HG02642 (cell line): ENCODE measurements at regions not wholly inside any gene's neighbourhood (a gene's known extent, or its start where the extent isn't known, plus 50 kb on each side); places are given as distances from the start of the nearest gene placed in this dataset.

ENCODE experiments used
- ATAC-seq: cut with Tn5 transposase; IDR thresholded peaks from one replicate; pipeline ENCODE4 v1.9.1; 2021; ENCODE audit warnings: mild to moderate bottlenecking; ENCODE audit not compliant: unreplicated experiment, poor library complexity

DNA sequence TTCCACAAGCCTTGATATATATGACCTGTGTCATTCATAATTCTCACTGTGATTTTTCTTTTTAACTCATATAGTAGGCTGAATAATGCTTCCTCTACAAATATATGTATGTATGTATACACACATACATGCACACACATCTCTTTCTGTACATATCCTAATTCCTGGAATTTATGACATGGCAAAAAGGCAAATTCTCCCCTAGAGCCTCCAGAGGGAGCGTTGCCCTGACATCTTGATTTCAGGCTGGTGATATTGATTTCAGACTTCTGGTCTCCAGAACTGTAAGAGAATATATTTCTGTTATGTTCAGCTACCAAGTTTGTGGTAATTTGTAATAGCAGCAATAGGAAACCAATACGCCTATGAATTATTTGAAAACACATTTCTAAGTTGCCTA is 166.6 kb upstream of the GAS1 start:
- no peak for ATAC-seq

DNA sequence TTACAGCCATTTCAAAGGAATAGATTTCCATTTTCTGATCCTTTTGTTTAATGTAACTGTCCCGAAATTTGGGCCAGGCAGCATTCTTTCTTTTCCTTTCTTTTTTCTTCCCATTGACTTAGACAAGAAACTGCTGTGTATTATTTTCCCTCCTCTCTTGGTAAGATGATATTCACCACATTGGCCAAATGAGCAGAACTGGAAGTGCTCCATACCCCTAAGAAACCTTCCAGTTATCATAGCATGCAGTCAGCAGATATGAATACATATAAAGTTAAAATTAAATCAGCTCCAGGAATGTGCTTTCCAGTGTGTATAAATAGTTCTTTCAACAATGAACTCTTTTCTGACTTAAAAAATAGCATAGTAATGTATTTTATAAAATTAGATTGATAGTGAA is 168.5 kb upstream of the GAS1 start:
- ATAC-seq = no peak

DNA sequence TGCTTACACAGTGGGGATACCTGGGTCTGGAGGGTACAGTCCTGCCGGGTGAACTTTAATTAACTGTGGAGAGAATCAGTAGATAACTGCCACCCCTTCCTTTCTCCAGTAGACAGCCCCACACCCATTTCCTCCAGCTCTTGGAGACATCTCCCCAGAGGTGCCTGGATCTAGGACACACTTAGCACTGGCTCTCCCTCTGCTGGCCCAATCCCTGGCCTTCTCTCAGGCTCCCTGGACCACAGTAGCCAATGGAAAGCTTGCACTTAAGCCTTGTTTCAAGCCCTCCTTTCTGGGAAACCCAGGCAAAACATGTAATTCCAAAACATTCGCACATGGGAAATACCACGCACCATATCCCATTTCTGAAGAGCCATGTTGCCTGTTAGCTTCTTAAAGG is 169.2 kb upstream of the GAS1 start:
- ATAC-seq = no peak

DNA sequence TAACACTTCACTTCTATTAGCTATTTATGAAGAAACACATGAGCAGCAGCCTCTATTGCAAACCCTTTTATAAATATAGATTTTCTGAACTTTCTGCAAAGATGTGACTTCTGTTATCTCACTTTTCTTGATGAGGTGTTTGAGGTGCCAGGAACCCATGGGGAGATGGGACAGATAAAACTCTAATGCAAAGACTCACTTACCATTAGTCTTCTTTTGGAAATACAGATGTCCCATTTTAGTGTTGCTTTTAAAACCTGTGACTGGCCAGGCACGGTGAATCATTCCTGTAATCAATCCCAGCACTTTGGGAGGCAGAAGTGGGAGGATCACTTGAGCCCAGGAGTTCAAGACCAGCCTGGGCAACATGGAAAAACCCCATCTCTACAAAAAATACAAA is 171.3 kb upstream of the GAS1 start:
- ATAC-seq = no peak

DNA sequence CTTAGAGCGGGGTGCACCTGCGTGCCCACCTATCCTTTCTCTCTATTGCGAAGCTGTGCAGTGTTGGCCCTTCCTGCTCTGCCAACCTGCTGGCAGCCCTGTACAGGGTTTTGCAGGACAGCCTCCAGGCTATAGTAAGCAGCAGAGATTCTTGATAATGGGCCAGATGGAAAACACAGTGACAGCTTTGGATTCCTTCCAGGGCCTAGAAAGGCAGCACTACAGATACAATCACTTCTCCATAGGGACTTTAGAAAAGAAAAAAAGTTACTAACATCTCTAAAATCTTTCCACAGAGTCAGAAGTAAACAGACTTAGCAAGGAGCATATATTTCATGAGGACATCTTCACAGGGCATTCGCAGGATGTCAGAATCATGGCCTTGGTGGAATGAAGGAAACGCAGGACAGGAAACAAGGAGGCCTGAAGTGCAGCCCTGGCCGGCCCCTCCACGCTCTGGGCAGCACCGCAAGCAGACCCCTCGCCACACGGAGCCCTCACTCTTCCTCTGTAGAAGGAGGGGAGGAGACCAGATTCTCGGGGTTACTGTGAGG is 172.1 kb upstream of the GAS1 start:
- ATAC-seq = no peak

DNA sequence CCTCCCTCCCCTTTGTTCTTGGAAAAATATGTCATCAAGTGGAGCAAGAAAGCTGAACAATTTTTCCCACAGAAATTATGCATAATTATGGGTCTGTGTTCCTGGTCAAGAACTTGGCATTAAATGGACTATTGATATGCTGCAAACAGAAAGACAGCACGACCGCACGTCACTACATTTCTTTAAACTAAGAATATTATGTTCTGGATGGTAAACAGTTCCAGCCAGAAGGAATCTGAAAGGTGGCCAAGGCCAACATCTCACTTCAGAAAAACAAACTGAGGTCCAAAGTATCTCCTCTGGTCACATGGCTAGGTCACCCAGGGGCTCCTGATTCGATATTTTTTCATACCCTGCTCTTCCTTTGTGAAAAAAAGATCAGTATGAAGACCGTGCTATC is 173.3 kb upstream of the GAS1 start:
- ATAC-seq = no peak

DNA sequence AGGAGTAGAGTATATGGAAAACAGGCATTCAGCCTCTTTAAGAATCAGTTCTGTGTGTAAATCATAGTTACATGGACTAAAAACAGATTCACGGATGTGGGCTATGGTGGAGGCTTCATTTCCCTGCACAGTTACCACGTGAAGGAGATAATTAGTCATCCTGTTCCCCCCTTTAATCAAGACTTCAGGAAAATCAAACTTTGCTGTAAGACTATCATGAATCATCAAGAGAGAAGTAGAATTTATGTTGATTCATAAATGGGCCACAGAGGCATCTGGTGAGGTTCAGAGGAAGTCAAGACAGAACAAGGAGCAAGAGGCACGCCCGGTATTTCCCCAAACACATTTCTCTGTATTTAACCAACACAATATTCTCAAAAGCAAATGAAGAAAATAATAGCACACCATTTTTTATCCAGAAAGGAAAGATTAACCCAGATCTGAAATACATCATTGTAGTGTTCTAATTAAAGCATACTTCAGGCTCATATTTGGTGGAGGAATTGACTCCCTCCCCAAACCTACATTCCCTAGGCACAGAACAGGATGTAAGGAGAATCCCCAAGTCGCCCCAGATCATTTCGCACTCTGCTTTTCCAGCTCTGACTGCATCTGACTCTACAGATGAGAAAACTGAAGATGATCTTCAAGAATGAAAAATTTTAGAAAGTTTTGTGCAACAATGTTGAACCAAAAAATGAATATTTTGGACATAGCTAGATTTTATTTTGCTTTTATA is 175.8 kb upstream of the GAS1 start:
- ATAC-seq = no peak

DNA sequence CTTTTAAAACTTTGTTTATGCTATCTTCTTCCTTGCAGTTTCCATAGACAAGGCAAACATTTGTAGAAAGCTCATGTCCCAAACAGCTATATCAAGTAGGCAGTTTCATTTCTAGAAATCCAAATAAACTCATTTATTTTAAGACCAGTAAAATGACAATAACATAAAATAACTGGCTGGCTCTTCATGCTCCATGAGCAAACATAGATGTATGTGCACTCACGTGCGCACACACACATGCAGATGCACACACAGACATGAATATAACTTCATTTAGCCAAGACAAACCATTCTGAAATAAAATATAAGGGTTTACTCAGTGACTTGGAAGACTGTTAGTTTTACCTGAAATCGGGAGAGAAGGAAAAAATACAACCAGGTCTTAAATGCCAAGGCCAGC is 176.5 kb upstream of the GAS1 start:
- no peak for ATAC-seq

DNA sequence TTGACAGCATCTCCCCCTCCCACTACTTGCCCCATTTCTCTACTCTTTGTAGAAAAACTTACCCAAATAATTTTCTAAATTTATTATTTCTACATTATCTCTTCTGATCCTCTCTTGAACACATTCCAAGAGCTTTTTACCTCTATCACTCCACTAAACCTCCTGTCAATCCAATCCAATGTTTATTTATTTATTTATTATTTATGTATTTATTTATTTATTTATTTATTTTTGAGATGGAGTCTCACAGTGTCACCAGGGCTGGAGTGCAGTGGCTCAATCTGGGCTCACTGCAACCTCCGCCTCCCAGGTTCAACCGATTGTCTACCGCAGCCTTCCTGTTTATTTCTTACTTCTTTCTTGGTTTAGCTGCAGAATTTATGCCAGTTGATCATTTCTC is 178.5 kb upstream of the GAS1 start:
- no peak for ATAC-seq

DNA sequence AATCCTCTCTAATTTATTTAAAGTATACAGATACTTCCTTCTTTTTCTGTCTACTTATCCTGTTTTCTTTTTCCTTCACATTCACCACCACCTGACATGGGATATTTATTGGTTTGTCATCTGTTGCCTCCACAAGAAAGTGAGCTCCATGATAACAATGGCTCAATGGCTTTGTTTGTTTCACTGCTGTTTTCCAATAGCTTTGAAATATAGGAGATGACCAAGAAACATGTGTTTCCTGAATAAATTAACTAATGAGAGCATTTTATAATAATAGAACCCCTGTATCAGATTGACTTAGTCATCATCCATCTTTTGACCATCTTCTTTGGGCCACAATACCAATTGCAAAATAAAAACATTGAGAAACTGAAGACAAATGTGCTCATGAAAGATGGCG is 180.2 kb upstream of the GAS1 start:
- ATAC-seq = no peak

DNA sequence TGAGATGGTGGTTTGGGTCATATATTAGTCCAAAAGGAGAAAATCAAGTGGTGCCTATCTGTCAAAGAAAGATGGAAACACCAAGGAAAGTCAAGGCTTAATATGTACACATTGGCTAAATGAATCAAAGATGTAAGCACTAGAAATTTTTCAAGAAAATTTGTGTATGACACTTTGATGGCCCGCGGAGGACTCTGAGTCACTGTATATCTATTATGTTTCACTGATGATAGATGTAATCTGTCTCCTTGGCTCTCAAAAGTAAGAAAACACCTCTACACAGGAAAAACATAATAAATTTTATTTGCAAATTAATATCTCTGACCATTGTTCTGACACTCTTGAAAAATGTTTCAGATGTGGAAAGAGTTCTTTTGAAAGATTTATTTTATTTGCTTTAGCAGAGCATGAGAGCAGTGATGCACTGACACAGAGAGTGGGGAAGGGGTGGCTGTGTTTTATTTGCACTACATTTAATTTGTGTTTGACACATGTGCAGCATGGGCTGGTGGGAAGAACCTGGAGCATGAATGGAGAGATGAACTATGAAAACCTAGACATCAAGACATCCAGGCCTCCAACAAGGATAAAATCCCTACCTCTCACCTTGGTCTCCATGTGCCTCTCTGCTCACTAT is 180.8 kb upstream of the GAS1 start:
- ATAC-seq = no peak

DNA sequence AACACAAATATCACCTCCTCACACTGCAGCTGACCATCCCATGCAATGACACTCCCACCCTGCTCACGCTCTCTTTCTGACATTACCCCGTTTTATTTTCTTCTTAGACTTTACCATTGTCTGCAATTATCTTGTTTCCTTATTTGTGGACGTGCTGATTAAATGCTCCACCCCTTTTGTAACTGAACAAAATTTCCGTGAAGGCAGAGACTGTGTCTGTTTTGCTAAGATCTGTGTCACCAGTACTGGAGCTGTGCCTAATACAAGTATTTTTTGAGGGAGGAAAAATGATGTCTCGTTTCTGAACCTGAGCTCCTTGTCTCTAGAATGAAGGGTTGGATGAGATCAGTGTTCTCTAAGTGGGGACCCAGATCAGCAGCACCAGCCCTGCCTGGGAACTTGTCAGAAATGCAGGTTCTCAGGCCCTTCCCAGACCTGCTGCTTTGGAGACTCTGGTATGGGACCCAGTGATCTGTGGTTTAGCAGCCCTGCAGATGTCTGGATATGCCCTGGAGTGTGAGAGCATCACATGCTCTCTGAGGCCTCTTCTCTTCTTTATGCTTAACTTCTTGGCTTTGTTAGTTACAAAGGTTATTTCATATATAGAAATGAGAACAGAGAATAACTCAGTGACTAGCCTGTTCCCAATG is 181.7 kb upstream of the GAS1 start:
- no peak for ATAC-seq

DNA sequence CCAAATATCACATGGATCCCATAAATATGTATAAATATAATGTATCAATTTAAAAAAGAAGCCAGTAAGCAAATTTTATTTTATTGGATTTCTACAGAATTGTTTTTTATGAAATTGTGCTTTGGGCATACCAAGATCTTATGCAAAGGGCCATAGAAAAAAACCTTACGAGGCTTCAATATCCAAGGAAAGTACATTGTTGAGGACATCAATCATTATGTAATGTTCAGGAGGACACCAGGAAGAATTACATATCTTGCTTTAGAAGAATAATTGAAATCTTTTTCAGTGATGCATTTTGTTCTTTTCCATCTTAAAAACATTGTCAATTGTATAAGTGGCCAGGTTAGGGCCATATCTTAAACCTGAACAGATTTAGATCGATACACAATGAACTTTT is 187.8 kb upstream of the GAS1 start:
- ATAC-seq = no peak

DNA sequence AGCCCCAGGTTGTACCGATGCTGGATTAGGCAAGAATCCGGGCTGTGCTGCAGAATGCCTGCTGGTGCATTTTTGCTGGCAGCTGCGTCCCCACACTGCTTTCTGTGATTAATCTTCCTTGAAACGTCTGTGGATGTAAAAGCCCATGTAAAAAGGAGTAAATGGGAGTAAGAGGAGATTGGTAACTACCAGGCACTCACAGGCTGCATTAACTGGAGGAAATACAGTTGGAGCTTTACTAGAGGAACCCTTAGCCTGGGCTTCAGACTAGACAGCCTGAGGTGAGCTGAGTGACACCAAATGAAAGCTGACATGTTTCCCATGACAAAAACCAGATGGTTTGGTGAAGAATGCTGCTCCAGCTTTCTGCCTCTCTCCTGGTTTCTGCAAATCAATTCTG is 190.4 kb upstream of the GAS1 start:
- ATAC-seq = no peak

DNA sequence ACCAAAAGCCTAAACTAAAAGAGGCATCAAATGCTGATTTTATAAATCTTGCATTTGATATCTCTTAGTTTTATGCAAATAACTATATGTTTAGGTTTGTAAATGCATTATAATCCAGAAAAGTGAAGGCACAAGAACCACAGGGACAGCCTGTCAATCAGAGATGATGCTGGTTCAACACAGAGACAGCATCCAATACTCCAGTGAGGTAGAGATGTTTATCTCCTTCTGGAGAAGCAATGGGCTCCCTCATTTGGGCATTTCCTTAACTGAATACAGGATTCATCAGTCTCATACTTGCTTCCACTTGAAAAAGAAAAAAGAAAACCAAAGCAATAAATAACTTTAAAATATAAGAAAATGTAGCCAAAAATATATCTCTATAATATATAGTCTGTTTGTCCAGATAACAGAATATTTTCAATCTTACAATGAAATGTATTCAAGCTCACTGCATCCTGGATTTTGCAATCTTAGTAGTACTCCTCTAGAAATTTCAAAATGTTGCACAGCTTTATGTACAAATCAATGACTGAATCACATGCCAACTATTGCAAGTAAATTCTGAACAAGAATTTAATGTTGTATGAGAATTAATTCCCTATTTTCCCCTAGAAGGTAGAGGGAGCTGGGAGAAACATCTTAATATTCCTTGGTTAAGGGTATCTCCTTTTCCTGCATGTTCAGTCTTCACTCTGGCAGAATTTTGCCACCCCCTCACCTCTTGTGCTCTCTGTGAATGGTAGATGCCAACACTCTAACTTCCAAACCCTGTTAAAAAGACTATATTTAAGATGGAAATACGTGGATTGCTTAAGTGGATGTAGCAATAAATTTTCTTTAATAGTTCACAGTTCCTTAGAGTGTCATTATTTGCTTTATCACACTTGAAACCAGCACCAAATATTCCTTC is 191.1 kb upstream of the GAS1 start:
- ATAC-seq = no peak

DNA sequence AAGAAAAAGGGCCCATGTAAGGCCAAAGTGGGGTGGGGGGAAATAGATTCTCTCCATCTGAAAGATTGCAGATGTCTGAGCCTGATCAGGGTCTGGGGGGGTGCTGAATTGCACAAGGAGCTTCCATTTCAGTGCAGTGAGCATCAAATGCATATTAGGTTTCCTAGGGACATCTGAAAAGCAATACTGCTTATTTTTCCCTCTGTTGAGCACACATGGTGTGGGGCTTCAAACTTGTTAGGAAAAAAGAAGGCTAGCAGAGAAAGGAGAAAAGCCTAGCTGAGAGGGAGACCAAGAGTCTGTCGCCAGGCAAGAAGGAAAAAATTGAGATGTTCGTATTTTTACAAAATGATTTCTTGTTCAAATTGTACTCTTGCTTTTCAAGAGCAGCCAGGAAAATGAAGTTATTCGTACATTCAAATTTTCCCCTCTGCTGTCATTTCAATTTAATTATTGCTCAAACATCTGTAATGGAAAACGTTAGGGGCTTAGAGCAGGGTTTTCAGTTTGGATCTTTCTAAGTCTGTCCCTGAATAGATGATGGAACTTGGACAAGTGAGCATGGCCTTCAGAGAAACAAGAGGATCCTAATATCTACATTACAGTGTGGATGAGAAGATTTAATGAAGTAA is 191.9 kb upstream of the GAS1 start:
- ATAC-seq = no peak

DNA sequence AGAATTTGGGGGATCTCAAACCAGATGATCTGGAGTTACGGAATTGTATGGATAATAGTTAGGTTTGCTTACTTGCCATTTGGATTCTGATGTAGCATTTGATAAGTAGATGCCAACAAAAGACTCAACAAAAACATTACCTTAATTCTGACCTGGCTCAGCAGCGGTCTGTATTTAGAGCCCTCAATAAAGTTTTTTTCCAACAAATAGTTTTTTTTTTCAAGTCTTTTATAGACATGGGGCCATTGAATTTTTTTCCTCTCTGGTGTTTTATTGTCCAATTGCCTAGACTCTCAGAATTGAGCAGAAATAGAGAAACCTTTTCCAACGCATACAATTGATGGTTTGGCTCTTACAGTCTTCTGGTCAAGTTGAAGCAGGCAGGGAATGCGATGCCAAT is 192.8 kb upstream of the GAS1 start:
- ATAC-seq = no peak

DNA sequence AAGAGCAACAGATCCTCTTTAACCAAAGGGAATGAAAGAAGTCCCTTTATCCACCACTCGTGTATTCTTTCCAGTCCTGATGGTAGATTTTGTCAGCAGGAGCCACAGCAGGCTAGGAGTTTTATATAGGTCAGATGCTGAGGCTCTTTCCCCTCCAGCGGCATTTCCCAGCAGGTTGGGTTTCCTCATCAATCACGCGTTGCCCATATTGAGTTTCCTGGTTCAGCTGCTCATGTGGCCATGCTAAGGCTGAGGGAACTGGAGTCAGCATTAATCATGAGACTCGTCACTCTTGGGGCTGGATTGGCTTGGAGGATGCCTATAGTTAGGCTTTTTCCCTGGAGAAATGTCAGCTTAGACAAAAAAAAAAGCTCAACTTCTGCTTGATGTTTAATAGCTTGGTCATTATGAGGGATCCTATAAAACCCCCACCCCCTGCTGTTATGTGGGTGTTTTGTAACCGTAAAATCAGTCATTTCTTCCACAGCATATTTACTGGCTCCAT is 193.4 kb upstream of the GAS1 start:
- ATAC-seq = no peak

DNA sequence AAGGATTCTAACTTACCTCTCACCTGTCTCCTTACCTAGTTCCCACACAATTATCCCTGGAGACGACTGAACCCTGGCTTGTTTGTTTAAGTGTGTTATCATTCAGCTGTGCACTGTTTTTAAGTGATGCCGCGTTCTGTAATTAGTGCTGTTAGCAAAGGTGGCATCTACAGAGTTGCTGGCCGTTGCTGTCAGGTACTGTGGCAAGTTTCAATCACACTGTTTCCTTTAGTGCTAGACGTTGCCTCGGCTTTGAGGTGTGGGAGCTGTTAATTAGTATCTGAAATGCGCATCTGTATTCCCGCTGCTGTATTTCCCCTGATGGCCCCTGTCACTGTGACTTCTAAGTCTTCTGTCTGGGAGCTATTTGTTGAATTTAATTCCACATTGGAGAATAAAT is 193.8 kb upstream of the GAS1 start:
- ATAC-seq = no peak

DNA sequence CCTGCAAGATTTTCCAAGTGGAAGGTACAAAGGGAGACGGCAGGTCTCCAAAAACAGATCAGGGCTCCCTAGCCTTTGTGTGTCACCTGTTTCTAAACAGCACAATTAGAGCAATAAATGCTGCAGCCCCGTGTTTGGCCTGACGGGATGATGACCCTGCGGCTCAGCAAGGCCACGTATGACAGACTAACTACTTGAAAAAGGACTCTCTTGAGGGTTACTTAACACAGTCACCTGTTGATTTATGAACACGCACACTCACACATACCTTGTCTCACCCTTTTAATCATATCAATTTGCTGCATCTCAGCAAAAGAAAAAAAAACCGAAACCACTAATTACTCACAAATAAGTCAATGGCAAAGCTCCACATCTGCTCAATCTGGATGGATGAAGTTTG is 199.6 kb upstream of the GAS1 start:
- no peak for ATAC-seq
